SK-MEL-5 (cell line): ENCODE measurements at regions not wholly inside any gene's neighbourhood (a gene's known extent, or its start where the extent isn't known, plus 50 kb on each side); places are given as distances from the start of the nearest gene placed in this dataset.

Source experiments
- DNase-seq: peaks from one replicate; pipeline ENCODE4 v3.0.0-alpha.2; 2016; ENCODE audit warnings: low read depth, low spot score
- in situ Hi-C: cut with HindIII; loops from 2 replicates; pipeline ENCODE4 v1.10.0; 2016; ENCODE audit warnings: low sequenced_read_pairs, high pct_unique_total_duplicates, low pct_unique_long_range_greater_than_20kb

- DNase-seq: no peak
- in situ Hi-C loops: no loop called here
Measured at GRCh38 chr2:15866563-15867193, 73.7 kb upstream of the MYCN start.

- in situ Hi-C loops: no loop called here
- DNase-seq: no peak
Measured at GRCh38 chr2:15867194-15868171, 72.9 kb upstream of the MYCN start.

GRCh38 chr2:15868186-15868585 lies 72.2 kb upstream of the MYCN start:
- in situ Hi-C loops: no loop called here
- DNase-seq: no peak

- in situ Hi-C loops: no loop called here
- DNase-seq: no peak
Measured at GRCh38 chr2:15868704-15869103, 71.6 kb upstream of the MYCN start.

DNA sequence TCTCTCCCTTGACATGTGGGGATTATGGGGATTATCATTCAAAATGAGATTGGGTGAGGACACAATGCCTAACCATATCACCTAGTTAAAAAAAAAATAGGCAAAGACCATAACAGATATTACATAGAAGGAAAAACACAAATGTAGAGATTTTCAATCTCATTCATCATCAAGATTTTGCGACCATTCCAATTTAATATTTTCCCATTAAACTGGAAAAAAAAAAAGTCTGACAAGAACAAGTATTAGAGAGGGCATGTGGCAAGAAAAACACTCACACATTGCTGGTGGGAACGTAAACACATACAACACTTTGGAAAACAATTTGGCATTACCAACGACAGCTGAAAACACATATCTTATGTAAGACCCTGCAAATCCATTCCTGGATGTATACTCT lies 71.0 kb upstream of the MYCN start:
- no peak for DNase-seq
- in situ Hi-C loops: no loop called here

DNA sequence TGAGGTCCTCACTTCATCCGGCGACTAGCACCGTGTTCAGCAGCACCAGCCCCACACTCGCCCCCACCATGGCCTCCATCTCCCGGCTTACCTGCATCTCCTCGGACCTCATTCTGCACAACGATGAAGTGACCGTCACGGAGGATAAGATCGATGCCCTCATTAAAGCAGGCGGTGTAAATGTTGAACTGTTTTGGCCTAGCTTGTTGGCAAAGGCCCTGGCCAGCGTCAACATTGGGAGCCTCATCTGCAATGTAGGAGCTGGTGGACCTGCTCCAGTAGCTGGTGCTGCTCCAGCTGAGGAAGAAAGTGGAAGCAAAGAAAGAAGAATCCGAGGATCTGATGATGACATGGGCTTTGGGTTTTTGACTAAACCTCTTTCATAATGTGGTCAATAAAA lies 70.5 kb upstream of the MYCN start:
- no peak for DNase-seq
- in situ Hi-C loops: no loop called here

DNA sequence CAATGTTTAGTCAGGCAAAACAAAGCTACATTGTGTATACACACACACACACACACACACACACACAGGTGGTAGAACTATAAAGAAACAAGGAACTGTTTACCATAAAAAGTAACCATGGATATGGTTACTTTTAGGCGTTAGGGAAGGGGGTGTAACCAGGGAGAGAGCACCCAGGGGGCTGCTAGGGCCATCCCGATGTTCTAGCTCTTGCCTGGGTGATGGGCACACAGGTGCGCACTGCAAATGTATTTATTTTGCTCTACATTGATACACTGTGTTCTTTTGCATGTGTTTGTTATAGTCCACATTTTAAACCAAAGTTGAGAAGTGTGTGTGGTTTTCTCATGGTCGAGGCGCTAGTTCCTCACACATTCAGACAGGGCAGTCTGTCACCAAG lies 69.8 kb upstream of the MYCN start:
- DNase-seq: no peak
- in situ Hi-C loops: no loop called here

- no peak for DNase-seq
- in situ Hi-C loops: no loop called here
Measured at GRCh38 chr2:15871239-15871783, 69.0 kb upstream of the MYCN start.

DNA sequence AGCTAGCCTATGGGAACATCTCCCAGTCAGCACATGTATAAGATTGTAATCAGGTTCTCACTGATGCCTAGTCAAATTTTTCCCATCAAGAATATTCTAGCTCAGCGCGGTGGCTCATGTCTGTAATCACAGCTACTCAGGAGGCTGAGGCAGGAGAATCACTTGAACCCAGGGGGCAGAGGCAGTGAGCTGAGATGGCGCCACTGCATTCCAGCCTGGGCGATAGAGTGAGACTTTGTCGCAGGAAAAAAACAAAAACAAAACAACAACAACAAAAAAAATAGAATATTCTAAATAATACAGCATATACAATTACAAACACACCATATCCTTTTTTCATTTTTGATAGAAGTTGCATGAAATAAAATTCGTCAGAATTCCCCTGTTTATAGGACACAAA lies 67.5 kb upstream of the MYCN start:
- DNase-seq: no peak
- in situ Hi-C loops: no loop called here

DNA sequence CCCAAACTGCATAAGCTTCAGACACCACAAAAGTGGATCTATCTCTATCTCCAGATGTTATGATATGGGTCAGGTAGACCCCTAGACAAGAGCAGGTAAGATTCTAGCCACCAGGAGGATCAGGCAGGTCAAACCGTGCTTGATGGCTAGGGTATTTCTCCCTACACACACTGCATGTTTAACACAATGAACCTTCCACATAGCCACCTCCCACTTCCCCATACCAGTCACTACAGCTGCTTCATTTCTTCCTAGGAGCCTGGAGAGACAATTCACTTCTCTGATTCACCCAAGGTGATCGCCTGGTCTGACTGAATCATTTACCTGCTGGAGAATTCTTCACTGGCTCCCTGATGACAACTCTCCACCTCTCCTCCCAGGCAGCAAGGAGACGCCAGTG lies 66.0 kb upstream of the MYCN start:
- DNase-seq: no peak
- in situ Hi-C loops: no loop called here

DNA sequence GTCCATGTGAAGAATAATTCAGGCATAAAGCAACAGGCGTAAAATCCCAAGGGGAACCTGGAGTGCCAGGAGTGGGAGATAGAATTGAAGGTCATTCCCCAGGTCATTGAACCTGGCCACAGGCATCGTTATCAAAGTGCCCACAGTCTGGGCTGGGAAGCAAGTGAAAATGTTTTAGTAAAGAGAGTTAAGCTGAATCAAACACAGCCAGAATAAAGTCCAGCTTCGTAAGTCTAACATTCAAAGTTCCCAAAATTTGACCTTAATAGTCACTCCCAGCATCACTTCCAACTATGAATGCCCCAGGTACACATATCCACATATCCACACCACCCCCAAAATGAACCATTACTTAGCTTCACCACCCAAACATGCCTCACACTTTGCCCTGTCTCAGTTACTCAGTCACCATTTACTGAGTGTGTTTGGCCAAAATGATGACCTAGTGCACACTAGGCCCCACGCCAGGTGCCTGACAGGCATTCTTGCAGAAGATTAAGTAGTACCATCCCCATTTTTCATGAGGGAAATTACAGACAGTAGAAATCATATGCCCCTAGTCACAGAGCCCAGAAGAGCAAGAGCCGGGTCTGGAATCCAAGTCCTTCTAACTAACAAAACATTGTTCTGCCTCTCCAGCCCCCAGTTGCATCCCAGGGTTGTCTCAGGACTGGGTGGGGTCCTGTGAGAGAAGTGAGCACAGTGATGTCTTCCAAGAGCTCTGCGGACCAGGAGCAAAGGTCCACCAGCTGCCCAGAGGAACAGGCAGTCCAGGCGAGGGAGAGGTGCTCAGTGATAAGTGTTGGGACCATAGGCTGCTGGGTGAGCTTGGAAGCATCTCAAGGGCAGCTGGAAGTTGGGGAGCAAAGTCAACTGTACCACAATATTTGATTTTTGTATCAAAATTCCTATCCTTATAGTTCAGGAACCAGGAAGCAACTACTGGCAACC lies 65.2 kb upstream of the MYCN start:
- in situ Hi-C loops: no loop called here
- DNase-seq: no peak

DNA sequence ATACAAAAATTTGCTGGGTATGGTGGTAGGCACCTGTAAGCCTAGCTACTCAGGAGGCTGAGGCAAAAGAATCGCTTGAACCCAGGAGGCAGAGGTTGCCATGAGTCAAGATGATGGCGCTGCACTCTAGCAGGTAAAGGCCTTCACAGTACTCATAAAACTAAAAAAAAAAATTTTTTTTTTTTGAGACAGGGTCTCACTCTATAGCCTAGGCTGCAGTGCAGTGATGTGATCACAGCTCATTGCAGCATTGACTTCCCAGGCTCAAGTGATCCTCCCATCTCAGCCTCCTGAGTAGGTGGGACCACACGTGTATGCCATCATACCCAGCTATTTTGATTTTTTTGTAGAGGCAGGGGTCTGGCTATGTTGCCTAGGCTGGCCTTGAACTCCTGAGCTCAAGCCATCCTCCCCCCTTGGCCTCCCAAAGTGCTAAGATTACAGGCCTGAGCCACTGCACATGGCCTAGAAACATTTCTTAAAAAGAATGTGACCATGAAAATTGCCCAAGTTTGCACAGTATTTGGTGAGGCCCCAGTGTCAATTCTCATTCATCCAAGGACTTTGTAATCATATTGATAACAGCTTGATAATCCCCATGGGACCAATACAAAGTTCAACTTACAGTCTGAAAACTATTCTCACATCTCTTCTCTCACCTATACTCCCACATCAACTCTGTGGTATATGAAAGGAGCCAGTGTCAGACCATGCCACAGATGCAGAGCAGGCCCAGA lies 64.2 kb upstream of the MYCN start:
- in situ Hi-C loops: no loop called here
- no peak for DNase-seq

GRCh38 chr2:15880226-15881119 lies 59.9 kb upstream of the MYCN start:
- no peak for DNase-seq
- in situ Hi-C loops: no loop called here

GRCh38 chr2:15881120-15881433 lies 59.3 kb upstream of the MYCN start:
- DNase-seq: no peak
- in situ Hi-C loops: no loop called here

DNA sequence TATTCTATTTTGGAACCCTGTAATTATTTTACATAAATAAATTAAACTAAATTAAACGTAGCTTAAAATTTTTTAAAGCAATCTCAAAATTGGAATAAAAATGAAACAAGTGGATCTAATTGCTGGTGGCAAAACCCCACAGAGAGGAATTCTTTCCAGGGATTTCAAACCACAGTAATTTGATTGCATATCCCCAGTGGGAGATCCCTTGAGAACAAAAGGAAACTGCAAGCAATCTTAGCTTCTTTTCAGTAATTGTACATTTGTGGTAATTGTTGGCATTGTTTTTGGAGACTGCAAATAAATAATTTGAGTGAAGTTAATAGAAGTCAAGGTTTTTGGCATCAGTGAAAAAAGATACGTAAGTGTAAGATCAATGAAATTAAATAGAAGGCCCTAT lies 58.7 kb upstream of the MYCN start:
- in situ Hi-C loops: no loop called here
- DNase-seq: no peak

DNA sequence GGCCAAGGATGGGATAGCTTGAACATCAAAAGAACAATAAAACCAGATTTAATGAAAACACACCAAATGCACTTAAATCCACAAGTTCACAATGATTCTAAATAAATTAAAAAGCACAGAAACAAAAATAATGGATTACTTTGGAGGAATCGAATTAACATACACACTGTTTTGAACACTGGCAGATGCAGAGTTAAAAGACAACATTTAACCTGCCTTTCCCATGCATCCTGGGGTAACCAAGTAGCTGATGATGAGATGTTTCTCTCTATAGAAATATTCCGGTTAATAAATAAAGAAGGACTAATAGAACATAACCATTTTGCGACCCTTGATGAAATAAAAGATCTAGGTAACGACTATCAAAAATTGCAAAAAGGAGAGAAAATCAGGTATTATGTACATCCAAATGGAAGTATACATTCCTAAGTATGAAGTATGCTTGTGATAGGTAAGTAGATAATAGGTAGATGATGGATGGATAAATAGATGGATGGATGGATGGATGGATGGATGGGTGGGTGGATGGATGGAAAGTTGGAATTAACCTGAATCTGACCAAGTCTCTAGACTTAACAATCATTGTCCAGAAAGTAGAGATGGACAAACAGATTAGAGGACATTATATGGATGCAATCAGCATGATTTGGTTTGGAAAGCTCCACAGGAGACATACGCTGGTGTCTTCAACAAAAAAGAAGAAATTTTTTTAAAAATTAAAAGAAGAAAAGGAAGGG lies 57.4 kb upstream of the MYCN start:
- in situ Hi-C loops: no loop called here
- DNase-seq: no peak
